Loucy (cell line): ENCODE measurements at regions not wholly inside any gene's neighbourhood (a gene's known extent, or its start where the extent isn't known, plus 50 kb on each side); places are given as distances from the start of the nearest gene placed in this dataset.

ENCODE experiments used
- CTCF ChIP-seq: fragments of 200-600 bp; sonication (generic); conservative IDR thresholded peaks from 2 replicates; pipeline ENCODE4 v1.5.1; 2014; ENCODE audit warnings: mild to moderate bottlenecking, antibody characterized with exemption, low read length
- EZH2phosphoT487 ChIP-seq: fragments of 200-600 bp; IDR thresholded peaks from 2 replicates; pipeline ENCODE4 v1.6.1; 2018; ENCODE audit warnings: antibody characterized with exemption, mild to moderate bottlenecking, moderate library complexity, borderline replicate concordance

GRCh38 chr11:10970926-10971325, 113.1 kb upstream of the ZBED5 start:
- TF ChIP-seq EZH2phosphoT487 (no peak), CTCF (no peak)
